Neural cell (in vitro differentiated cells): ENCODE measurements at regions not wholly inside any gene's neighbourhood (a gene's known extent, or its start where the extent isn't known, plus 50 kb on each side); places are given as distances from the start of the nearest gene placed in this dataset.

Experiments
- H2AFZ ChIP-seq: fragments of 200-600, 300-800 bp; sonication (generic), shearing (Covaris generic); 2 replicates; pipeline ENCODE4 v1.6.0; 2014; ENCODE audit warnings: low read depth, mild to moderate bottlenecking, antibody characterized with exemption, low read length, moderate library complexity
- H3F3A ChIP-seq: fragments of 200-600 bp; shearing (Covaris generic); 2 replicates; pipeline ENCODE4 v1.6.1; 2016; ENCODE audit warnings: mild to moderate bottlenecking, moderate library complexity, mixed read lengths, antibody characterized with exemption, low read length; ENCODE audit not compliant: insufficient read depth, poor library complexity, severe bottlenecking
- H3K27ac ChIP-seq: fragments of 200-600, 300-800 bp; sonication (generic), shearing (Covaris generic); 2 replicates; pipeline ENCODE4 v1.5.1; 2014; ENCODE audit warnings: mild to moderate bottlenecking, low read length, moderate library complexity
- H3K27me3 ChIP-seq: fragments of 300-800, 200-600 bp; sonication (generic), shearing (Covaris generic); 2 replicates; pipeline ENCODE4 v1.6.0; 2014; ENCODE audit warnings: mild to moderate bottlenecking, low read depth, low read length, moderate library complexity; ENCODE audit not compliant: insufficient read depth
- H3K36me3 ChIP-seq: fragments of 300-800, 200-600 bp; sonication (generic), shearing (Covaris generic); 2 replicates; pipeline ENCODE4 v1.5.1; 2014; ENCODE audit warnings: mild to moderate bottlenecking, antibody characterized with exemption, low read length, moderate library complexity; ENCODE audit not compliant: insufficient read depth
- H3K4me2 ChIP-seq: fragments of 300-800, 200-600 bp; sonication (generic), shearing (Covaris generic); 2 replicates; pipeline ENCODE4 v1.6.0; 2014; ENCODE audit warnings: mild to moderate bottlenecking, low read length
- H3K4me3 ChIP-seq: fragments of 300-800, 200-600 bp; sonication (generic), shearing (Covaris generic); 2 replicates; pipeline ENCODE4 v1.5.1; 2014; ENCODE audit warnings: mild to moderate bottlenecking, low read length, moderate library complexity
- H3K79me2 ChIP-seq: fragments of 200-600 bp; shearing (Covaris generic); replicated peaks from 2 replicates; pipeline ENCODE4 v1.6.0; 2014; ENCODE audit warnings: mild to moderate bottlenecking, low read length, moderate library complexity; ENCODE audit not compliant: insufficient read depth
- H3K9ac ChIP-seq: fragments of 300-800, 200-600 bp; sonication (generic), shearing (Covaris generic); 2 replicates; pipeline ENCODE4 v1.6.1; 2016; ENCODE audit warnings: mild to moderate bottlenecking, low read length, mixed read lengths
- H3K9me2 ChIP-seq: fragments of 200-600 bp; shearing (Covaris generic); 2 replicates; pipeline ENCODE4 v1.6.1; 2016; ENCODE audit warnings: mild to moderate bottlenecking, low read length, mixed read lengths; ENCODE audit not compliant: insufficient read depth
- H3K9me3 ChIP-seq: fragments of 200-600, 300-800 bp; sonication (generic), shearing (Covaris generic); 2 replicates; pipeline ENCODE4 v1.6.1; 2016; ENCODE audit warnings: mild to moderate bottlenecking, mixed run types, low read length, moderate library complexity, mixed read lengths
- H4K20me1 ChIP-seq: fragments of 200-600 bp; shearing (Covaris generic); 2 replicates; pipeline ENCODE4 v1.6.1; 2016; ENCODE audit warnings: mild to moderate bottlenecking, mixed run types; ENCODE audit not compliant: insufficient read depth
- EP300 ChIP-seq: fragments of 450-650 bp; conservative IDR thresholded peaks from 2 replicates; pipeline ENCODE4 v1.6.1; 2014; ENCODE audit warnings: antibody characterized with exemption, mild to moderate bottlenecking, moderate library complexity; ENCODE audit not compliant: poor library complexity, severe bottlenecking
- EZH2 ChIP-seq: fragments of 200-600, 300-800 bp; shearing (Covaris generic), sonication (generic); IDR thresholded peaks from 2 replicates; pipeline ENCODE4 v1.6.1; 2014; ENCODE audit warnings: antibody characterized with exemption, low read length, borderline replicate concordance, mild to moderate bottlenecking; ENCODE audit not compliant: insufficient read depth, poor library complexity, severe bottlenecking
- MXI1 ChIP-seq: fragments of 450-650 bp; conservative IDR thresholded peaks from 2 replicates; pipeline ENCODE4 v1.6.1; 2014; ENCODE audit warnings: antibody characterized with exemption, mild to moderate bottlenecking; ENCODE audit not compliant: poor library complexity, severe bottlenecking
- POLR2AphosphoS5 ChIP-seq: IDR thresholded peaks from 2 replicates; pipeline ENCODE4 v1.6.1; 2012
- RAD21 ChIP-seq: fragments of 450-650 bp; conservative IDR thresholded peaks from 2 replicates; pipeline ENCODE4 v1.6.1; 2014; ENCODE audit warnings: antibody characterized with exemption, mild to moderate bottlenecking, moderate library complexity
- SMC3 ChIP-seq: fragments of 450-650 bp; conservative IDR thresholded peaks from 2 replicates; pipeline ENCODE4 v1.6.1; 2014; ENCODE audit warnings: antibody characterized with exemption, mild to moderate bottlenecking, moderate library complexity; ENCODE audit not compliant: poor library complexity
- TAF1 ChIP-seq: IDR thresholded peaks from 2 replicates; pipeline ENCODE4 v1.6.1; 2012; ENCODE audit warnings: low read depth
- TF ChIP-seq, protein P1 (sequence below): fragments of 450-650 bp; IDR thresholded peaks from 2 replicates; pipeline ENCODE4 v1.5.1; 2014; ENCODE audit warnings: antibody characterized with exemption, mild to moderate bottlenecking, moderate library complexity; ENCODE audit not compliant: poor library complexity, severe bottlenecking
- TF ChIP-seq, protein P2 (sequence below): IDR thresholded peaks from 2 replicates; pipeline ENCODE4 v1.6.1; 2012; ENCODE audit warnings: borderline replicate concordance

- Histone ChIP-seq H4K20me1 (no peaks in the 10 kb centered on the region), H3K27ac (no peak overlapping the region)
Measured at GRCh38 chr5:81805086-81805485, 54.2 kb upstream of the SSBP2 start.

GRCh38 chr5:81803812-81804211, 52.9 kb upstream of the SSBP2 start:
- H3K27me3 ChIP-seq = no peaks in the 10 kb centered on the region
- no peaks in the 10 kb centered on the region for H3K9me2 ChIP-seq
- H3K9me3 ChIP-seq = no peaks in the 10 kb centered on the region
- no peaks in the 10 kb centered on the region for H4K20me1 ChIP-seq
- no peak overlapping the region for H2AFZ ChIP-seq
- no peaks in the 10 kb centered on the region for H3K79me2 ChIP-seq
- no peak for TF ChIP-seq SMC3
- no peak for TF ChIP-seq RAD21
- TF ChIP-seq, protein P1, sequence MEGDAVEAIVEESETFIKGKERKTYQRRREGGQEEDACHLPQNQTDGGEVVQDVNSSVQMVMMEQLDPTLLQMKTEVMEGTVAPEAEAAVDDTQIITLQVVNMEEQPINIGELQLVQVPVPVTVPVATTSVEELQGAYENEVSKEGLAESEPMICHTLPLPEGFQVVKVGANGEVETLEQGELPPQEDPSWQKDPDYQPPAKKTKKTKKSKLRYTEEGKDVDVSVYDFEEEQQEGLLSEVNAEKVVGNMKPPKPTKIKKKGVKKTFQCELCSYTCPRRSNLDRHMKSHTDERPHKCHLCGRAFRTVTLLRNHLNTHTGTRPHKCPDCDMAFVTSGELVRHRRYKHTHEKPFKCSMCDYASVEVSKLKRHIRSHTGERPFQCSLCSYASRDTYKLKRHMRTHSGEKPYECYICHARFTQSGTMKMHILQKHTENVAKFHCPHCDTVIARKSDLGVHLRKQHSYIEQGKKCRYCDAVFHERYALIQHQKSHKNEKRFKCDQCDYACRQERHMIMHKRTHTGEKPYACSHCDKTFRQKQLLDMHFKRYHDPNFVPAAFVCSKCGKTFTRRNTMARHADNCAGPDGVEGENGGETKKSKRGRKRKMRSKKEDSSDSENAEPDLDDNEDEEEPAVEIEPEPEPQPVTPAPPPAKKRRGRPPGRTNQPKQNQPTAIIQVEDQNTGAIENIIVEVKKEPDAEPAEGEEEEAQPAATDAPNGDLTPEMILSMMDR = no peak
- TF ChIP-seq EP300 = no peak
- TF ChIP-seq MXI1 = no peak
- TF ChIP-seq EZH2 = no peak
- TF ChIP-seq, protein P2, sequence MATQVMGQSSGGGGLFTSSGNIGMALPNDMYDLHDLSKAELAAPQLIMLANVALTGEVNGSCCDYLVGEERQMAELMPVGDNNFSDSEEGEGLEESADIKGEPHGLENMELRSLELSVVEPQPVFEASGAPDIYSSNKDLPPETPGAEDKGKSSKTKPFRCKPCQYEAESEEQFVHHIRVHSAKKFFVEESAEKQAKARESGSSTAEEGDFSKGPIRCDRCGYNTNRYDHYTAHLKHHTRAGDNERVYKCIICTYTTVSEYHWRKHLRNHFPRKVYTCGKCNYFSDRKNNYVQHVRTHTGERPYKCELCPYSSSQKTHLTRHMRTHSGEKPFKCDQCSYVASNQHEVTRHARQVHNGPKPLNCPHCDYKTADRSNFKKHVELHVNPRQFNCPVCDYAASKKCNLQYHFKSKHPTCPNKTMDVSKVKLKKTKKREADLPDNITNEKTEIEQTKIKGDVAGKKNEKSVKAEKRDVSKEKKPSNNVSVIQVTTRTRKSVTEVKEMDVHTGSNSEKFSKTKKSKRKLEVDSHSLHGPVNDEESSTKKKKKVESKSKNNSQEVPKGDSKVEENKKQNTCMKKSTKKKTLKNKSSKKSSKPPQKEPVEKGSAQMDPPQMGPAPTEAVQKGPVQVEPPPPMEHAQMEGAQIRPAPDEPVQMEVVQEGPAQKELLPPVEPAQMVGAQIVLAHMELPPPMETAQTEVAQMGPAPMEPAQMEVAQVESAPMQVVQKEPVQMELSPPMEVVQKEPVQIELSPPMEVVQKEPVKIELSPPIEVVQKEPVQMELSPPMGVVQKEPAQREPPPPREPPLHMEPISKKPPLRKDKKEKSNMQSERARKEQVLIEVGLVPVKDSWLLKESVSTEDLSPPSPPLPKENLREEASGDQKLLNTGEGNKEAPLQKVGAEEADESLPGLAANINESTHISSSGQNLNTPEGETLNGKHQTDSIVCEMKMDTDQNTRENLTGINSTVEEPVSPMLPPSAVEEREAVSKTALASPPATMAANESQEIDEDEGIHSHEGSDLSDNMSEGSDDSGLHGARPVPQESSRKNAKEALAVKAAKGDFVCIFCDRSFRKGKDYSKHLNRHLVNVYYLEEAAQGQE = no peak
- no peak for TF ChIP-seq POLR2AphosphoS5
- no peak for TF ChIP-seq TAF1
- H3K4me3 ChIP-seq = no peak overlapping the region
- H3F3A ChIP-seq = no peaks in the 10 kb centered on the region
- H3K36me3 ChIP-seq = no peaks in the 10 kb centered on the region
- H3K4me2 ChIP-seq = no peak overlapping the region
- H3K27ac ChIP-seq = no peak overlapping the region
- no peak overlapping the region for H3K9ac ChIP-seq

More at GRCh38 chr5:81805086-81805485, 54.2 kb upstream of the SSBP2 start:
- Histone ChIP-seq H3K9me3 (no peaks in the 10 kb centered on the region), H3K9me2 (no peaks in the 10 kb centered on the region), H3K27me3 (no peaks in the 10 kb centered on the region), H3K9ac (no peak overlapping the region), H2AFZ (no peak overlapping the region), H3F3A (no peaks in the 10 kb centered on the region), H3K36me3 (no peaks in the 10 kb centered on the region), H3K79me2 (no peaks in the 10 kb centered on the region), H3K4me3 (no peak overlapping the region), H3K4me2 (no peak overlapping the region)
- TF ChIP-seq, protein P1 = no peak
- TF ChIP-seq POLR2AphosphoS5 (no peak), RAD21 (no peak)
